WTC11 (cell line): ENCODE measurements at regions not wholly inside any gene's neighbourhood (a gene's known extent, or its start where the extent isn't known, plus 50 kb on each side); places are given as distances from the start of the nearest gene placed in this dataset.

Experiments
- CBFB ChIP-seq: sonication (generic); formaldehyde crosslinking; IDR thresholded peaks from 2 replicates; pipeline ENCODE4 v1.8.1; 2022; ENCODE audit warnings: mild to moderate bottlenecking, low read depth, missing genetic modification reagents
- ELF4 ChIP-seq: sonication (generic); formaldehyde crosslinking; IDR thresholded peaks from 2 replicates; pipeline ENCODE4 v1.8.1; 2022; ENCODE audit warnings: low read depth, mild to moderate bottlenecking, moderate library complexity, missing genetic modification reagents
- FOXP1 ChIP-seq: sonication (generic); formaldehyde crosslinking; IDR thresholded peaks from 2 replicates; pipeline ENCODE4 v1.8.0; 2022; ENCODE audit warnings: missing genetic modification reagents, mild to moderate bottlenecking, moderate library complexity, borderline replicate concordance
- IRF2 ChIP-seq: sonication (generic); formaldehyde crosslinking; IDR thresholded peaks from 2 replicates; pipeline ENCODE4 v1.8.0; 2022; ENCODE audit warnings: low read depth, missing genetic modification reagents, borderline replicate concordance
- JUN ChIP-seq: sonication (generic); formaldehyde crosslinking; IDR thresholded peaks from 2 replicates; pipeline ENCODE4 v1.8.0; 2023; ENCODE audit warnings: mild to moderate bottlenecking, missing genetic modification reagents
- TP53 ChIP-seq: sonication (generic); formaldehyde crosslinking; IDR thresholded peaks from 2 replicates; pipeline ENCODE4 v1.8.1; 2023; ENCODE audit warnings: mild to moderate bottlenecking, missing genetic modification reagents
- ZBTB21 ChIP-seq: sonication (generic); formaldehyde crosslinking; IDR thresholded peaks from 2 replicates; pipeline ENCODE4 v1.8.1; 2023; ENCODE audit warnings: mild to moderate bottlenecking, missing genetic modification reagents, borderline replicate concordance
- TF ChIP-seq, protein P1 (sequence below): fragments of 200-600 bp; IDR thresholded peaks from 2 replicates; pipeline ENCODE4 v1.8.0; 2022; ENCODE audit warnings: antibody characterized with exemption
- TF ChIP-seq, protein P2 (sequence below): sonication (generic); formaldehyde crosslinking; IDR thresholded peaks from 2 replicates; pipeline ENCODE4 v1.8.1; 2022; ENCODE audit warnings: missing genetic modification reagents, borderline replicate concordance
- TF ChIP-seq, protein P3 (sequence below): sonication (generic); formaldehyde crosslinking; IDR thresholded peaks from 2 replicates; pipeline ENCODE4 v1.8.1; 2023; ENCODE audit warnings: mild to moderate bottlenecking, missing genetic modification reagents
- TF ChIP-seq, protein P4 (sequence below): sonication (generic); formaldehyde crosslinking; IDR thresholded peaks from 2 replicates; pipeline ENCODE4 v1.8.0; 2022; ENCODE audit warnings: mild to moderate bottlenecking, missing genetic modification reagents
- TF ChIP-seq, protein P5 (sequence below): sonication (generic); formaldehyde crosslinking; conservative IDR thresholded peaks from 2 replicates; pipeline ENCODE4 v1.8.1; 2023; ENCODE audit warnings: mild to moderate bottlenecking, low read depth, missing genetic modification reagents, moderate library complexity
- TF ChIP-seq, protein P6 (sequence below): fragments of 250-450 bp; sonication (Bioruptor Pico); IDR thresholded peaks from 2 replicates; pipeline ENCODE4 v1.9.0; 2021; ENCODE audit warnings: mild to moderate bottlenecking, borderline replicate concordance
- TF ChIP-seq, protein P7 (sequence below): fragments of 250-450 bp; sonication (Bioruptor Pico); IDR thresholded peaks from 2 replicates; pipeline ENCODE4 v1.8.0; 2021; ENCODE audit warnings: mild to moderate bottlenecking

DNA sequence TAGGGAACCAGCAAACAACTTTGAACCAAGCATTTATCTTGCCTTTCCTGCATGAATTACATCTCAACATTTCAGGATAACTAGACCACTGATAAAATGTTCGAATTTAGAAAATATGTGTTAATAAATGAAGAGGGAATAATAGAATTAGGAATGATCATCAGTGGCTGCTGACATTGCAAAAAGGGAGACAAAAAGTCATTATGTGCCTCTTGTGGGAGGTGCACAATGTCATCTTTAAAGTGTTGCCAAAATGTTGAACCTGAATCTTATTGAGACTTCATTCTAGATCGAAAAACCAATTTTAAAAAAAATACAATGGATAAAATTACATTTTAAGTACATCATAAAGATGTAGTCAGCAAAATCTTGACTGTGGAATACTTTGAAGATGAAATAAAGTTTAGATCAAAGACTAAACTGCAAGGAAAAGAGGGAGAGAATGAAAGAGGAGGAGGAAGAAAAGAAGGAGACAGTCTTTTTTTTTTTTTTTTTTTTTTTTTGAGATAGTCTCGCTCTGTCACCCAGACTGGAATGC, 299.3 kb downstream of the FBXW7 start:
- TF ChIP-seq, protein P1, sequence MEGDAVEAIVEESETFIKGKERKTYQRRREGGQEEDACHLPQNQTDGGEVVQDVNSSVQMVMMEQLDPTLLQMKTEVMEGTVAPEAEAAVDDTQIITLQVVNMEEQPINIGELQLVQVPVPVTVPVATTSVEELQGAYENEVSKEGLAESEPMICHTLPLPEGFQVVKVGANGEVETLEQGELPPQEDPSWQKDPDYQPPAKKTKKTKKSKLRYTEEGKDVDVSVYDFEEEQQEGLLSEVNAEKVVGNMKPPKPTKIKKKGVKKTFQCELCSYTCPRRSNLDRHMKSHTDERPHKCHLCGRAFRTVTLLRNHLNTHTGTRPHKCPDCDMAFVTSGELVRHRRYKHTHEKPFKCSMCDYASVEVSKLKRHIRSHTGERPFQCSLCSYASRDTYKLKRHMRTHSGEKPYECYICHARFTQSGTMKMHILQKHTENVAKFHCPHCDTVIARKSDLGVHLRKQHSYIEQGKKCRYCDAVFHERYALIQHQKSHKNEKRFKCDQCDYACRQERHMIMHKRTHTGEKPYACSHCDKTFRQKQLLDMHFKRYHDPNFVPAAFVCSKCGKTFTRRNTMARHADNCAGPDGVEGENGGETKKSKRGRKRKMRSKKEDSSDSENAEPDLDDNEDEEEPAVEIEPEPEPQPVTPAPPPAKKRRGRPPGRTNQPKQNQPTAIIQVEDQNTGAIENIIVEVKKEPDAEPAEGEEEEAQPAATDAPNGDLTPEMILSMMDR: no peak
- TF ChIP-seq ELF4 (CRISPR knock-in tag) (no peak), FOXP1 (CRISPR knock-in tag) (no peak), IRF2 (no peak), CBFB (no peak), ZBTB21 (CRISPR knock-in tag) (no peak), JUN (CRISPR knock-in tag) (no peak), TP53 (CRISPR knock-in tag) (no peak)
- TF ChIP-seq, protein P2, sequence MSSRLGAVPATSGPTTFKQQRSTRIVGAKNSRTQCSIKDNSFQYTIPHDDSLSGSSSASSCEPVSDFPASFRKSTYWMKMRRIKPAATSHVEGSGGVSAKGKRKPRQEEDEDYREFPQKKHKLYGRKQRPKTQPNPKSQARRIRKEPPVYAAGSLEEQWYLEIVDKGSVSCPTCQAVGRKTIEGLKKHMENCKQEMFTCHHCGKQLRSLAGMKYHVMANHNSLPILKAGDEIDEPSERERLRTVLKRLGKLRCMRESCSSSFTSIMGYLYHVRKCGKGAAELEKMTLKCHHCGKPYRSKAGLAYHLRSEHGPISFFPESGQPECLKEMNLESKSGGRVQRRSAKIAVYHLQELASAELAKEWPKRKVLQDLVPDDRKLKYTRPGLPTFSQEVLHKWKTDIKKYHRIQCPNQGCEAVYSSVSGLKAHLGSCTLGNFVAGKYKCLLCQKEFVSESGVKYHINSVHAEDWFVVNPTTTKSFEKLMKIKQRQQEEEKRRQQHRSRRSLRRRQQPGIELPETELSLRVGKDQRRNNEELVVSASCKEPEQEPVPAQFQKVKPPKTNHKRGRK (CRISPR knock-in tag): no peak
- TF ChIP-seq, protein P3, sequence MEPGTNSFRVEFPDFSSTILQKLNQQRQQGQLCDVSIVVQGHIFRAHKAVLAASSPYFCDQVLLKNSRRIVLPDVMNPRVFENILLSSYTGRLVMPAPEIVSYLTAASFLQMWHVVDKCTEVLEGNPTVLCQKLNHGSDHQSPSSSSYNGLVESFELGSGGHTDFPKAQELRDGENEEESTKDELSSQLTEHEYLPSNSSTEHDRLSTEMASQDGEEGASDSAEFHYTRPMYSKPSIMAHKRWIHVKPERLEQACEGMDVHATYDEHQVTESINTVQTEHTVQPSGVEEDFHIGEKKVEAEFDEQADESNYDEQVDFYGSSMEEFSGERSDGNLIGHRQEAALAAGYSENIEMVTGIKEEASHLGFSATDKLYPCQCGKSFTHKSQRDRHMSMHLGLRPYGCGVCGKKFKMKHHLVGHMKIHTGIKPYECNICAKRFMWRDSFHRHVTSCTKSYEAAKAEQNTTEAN (CRISPR knock-in tag): no peak
- TF ChIP-seq, protein P4, sequence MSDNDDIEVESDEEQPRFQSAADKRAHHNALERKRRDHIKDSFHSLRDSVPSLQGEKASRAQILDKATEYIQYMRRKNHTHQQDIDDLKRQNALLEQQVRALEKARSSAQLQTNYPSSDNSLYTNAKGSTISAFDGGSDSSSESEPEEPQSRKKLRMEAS (CRISPR knock-in tag): no peak
- TF ChIP-seq, protein P5, sequence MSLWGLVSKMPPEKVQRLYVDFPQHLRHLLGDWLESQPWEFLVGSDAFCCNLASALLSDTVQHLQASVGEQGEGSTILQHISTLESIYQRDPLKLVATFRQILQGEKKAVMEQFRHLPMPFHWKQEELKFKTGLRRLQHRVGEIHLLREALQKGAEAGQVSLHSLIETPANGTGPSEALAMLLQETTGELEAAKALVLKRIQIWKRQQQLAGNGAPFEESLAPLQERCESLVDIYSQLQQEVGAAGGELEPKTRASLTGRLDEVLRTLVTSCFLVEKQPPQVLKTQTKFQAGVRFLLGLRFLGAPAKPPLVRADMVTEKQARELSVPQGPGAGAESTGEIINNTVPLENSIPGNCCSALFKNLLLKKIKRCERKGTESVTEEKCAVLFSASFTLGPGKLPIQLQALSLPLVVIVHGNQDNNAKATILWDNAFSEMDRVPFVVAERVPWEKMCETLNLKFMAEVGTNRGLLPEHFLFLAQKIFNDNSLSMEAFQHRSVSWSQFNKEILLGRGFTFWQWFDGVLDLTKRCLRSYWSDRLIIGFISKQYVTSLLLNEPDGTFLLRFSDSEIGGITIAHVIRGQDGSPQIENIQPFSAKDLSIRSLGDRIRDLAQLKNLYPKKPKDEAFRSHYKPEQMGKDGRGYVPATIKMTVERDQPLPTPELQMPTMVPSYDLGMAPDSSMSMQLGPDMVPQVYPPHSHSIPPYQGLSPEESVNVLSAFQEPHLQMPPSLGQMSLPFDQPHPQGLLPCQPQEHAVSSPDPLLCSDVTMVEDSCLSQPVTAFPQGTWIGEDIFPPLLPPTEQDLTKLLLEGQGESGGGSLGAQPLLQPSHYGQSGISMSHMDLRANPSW (CRISPR knock-in tag): no peak
- TF ChIP-seq, protein P6, sequence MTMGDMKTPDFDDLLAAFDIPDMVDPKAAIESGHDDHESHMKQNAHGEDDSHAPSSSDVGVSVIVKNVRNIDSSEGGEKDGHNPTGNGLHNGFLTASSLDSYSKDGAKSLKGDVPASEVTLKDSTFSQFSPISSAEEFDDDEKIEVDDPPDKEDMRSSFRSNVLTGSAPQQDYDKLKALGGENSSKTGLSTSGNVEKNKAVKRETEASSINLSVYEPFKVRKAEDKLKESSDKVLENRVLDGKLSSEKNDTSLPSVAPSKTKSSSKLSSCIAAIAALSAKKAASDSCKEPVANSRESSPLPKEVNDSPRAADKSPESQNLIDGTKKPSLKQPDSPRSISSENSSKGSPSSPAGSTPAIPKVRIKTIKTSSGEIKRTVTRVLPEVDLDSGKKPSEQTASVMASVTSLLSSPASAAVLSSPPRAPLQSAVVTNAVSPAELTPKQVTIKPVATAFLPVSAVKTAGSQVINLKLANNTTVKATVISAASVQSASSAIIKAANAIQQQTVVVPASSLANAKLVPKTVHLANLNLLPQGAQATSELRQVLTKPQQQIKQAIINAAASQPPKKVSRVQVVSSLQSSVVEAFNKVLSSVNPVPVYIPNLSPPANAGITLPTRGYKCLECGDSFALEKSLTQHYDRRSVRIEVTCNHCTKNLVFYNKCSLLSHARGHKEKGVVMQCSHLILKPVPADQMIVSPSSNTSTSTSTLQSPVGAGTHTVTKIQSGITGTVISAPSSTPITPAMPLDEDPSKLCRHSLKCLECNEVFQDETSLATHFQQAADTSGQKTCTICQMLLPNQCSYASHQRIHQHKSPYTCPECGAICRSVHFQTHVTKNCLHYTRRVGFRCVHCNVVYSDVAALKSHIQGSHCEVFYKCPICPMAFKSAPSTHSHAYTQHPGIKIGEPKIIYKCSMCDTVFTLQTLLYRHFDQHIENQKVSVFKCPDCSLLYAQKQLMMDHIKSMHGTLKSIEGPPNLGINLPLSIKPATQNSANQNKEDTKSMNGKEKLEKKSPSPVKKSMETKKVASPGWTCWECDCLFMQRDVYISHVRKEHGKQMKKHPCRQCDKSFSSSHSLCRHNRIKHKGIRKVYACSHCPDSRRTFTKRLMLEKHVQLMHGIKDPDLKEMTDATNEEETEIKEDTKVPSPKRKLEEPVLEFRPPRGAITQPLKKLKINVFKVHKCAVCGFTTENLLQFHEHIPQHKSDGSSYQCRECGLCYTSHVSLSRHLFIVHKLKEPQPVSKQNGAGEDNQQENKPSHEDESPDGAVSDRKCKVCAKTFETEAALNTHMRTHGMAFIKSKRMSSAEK (CRISPR knock-in tag): no peak
- TF ChIP-seq, protein P7, sequence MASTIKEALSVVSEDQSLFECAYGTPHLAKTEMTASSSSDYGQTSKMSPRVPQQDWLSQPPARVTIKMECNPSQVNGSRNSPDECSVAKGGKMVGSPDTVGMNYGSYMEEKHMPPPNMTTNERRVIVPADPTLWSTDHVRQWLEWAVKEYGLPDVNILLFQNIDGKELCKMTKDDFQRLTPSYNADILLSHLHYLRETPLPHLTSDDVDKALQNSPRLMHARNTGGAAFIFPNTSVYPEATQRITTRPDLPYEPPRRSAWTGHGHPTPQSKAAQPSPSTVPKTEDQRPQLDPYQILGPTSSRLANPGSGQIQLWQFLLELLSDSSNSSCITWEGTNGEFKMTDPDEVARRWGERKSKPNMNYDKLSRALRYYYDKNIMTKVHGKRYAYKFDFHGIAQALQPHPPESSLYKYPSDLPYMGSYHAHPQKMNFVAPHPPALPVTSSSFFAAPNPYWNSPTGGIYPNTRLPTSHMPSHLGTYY: no peak
